Muscle of leg (tissue), 3 donors: ENCODE measurements at regions not wholly inside any gene's neighbourhood (a gene's known extent, or its start where the extent isn't known, plus 50 kb on each side); places are given as distances from the start of the nearest gene placed in this dataset.

Source experiments
- DNase-seq: peaks from one replicate; pipeline ENCODE4 v3.0.0; 2013
- H3K27ac ChIP-seq: one replicate; pipeline ENCODE4 v1.5.1; 2013; ENCODE audit warnings: mild to moderate bottlenecking, low read length, control low read depth
- H3K27me3 ChIP-seq: one replicate; pipeline ENCODE4 v1.6.1; 2013; ENCODE audit warnings: low read length; ENCODE audit not compliant: control insufficient read depth, insufficient read depth
- H3K36me3 ChIP-seq: one replicate; pipeline ENCODE4 v1.6.1; 2013; ENCODE audit warnings: low read length; ENCODE audit not compliant: control insufficient read depth, insufficient read depth
- H3K4me1 ChIP-seq: one replicate; pipeline ENCODE4 v1.6.1; 2013; ENCODE audit warnings: low read length; ENCODE audit not compliant: control insufficient read depth, insufficient read depth
- H3K4me3 ChIP-seq: one replicate; pipeline ENCODE4 v1.5.1; 2013; ENCODE audit warnings: low read length, control low read depth
- H3K9me3 ChIP-seq: replicated peaks from 2 replicates; pipeline ENCODE4 v1.6.1; 2013; ENCODE audit warnings: low read depth, low read length; ENCODE audit not compliant: control insufficient read depth
- WGBS: methylation state at CpG from one replicate; pipeline ENCODE4 v1.1.5; 2013; ENCODE audit warnings: missing lambda C conversion rate; ENCODE audit not compliant: insufficient coverage; 5-methylcytosine and 5-hydroxymethylcytosine counted together

DNA sequence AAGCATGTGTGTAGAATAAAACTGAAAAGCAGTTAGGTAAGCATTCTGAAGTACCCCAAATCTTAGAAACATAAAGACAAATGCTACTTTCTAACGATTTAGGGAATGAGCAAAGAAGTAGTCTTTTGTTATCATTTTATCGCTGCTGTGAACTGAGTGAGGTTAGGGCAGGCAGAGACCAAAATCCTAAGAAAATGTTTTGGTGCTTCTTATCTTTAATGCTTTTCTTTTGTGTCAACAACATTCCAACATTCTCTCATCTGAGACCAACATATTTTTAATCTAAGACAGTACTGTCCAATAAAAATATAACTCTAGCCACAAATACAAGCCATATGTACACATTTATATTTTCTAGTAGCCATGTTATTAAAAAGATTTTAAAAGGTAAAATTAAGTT, 789.4 kb upstream of the PIK3C3 start:
- Histone ChIP-seq H3K36me3 (no peaks in the 10 kb centered on the region), H3K4me3 (no peak overlapping the region), H3K27me3 (no peaks in the 10 kb centered on the region), H3K9me3 (no peaks in the 10 kb centered on the region), H3K27ac (no peak overlapping the region), H3K4me1 (no peaks in the 10 kb centered on the region)
- no CpG with 5 or more reads among the region's 2 CpGs for WGBS
- no peak for DNase-seq

DNA sequence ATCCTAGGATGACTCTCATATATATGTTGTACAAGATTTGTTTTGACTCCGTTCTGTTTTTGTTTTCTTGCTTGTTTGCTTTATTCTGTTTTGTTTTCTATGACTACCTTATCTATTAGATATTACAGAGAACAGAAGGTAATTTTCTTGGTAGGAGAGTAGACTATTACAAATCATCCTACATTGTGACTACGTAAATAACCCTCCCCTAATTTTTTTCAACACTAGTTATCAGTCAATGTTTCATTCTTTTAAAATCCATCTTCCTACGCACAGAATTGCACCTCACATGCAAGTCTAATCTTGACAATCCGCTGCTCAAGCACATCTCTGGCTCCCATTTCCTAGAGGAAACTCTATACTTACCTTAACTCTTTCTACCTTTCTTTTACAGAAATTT, 792.3 kb upstream of the PIK3C3 start:
- DNase-seq, result no peak
- Histone ChIP-seq H3K9me3 (no peaks in the 10 kb centered on the region), H3K36me3 (no peaks in the 10 kb centered on the region), H3K4me3 (no peak overlapping the region), H3K27me3 (no peaks in the 10 kb centered on the region), H3K27ac (no peak overlapping the region), H3K4me1 (no peaks in the 10 kb centered on the region)
- WGBS, result 68% methylated on average over 3 of the region's 4 CpGs

DNA sequence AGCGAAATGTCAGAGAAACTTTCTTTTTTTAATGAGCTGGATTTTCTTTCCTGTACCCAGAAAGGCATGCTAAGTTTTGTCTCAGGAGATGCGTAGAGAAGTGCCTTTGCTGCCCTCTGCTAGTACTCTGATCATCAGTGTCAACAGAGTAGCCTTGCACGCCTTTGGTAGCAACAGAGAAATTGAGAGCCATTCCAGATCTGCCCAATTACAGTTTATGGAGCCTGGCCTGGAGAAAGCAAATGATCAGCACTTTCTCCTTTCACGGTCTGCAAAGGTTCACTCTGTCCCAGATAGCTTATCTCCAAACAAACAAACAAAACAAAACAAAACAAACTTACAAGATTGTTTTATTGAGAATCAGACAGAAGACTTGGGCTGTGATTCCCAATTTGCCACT, 792.8 kb upstream of the PIK3C3 start:
- WGBS, result 51% methylated on average over 4 of the region's 4 CpGs
- no peak overlapping the region for H3K4me3 ChIP-seq

DNA sequence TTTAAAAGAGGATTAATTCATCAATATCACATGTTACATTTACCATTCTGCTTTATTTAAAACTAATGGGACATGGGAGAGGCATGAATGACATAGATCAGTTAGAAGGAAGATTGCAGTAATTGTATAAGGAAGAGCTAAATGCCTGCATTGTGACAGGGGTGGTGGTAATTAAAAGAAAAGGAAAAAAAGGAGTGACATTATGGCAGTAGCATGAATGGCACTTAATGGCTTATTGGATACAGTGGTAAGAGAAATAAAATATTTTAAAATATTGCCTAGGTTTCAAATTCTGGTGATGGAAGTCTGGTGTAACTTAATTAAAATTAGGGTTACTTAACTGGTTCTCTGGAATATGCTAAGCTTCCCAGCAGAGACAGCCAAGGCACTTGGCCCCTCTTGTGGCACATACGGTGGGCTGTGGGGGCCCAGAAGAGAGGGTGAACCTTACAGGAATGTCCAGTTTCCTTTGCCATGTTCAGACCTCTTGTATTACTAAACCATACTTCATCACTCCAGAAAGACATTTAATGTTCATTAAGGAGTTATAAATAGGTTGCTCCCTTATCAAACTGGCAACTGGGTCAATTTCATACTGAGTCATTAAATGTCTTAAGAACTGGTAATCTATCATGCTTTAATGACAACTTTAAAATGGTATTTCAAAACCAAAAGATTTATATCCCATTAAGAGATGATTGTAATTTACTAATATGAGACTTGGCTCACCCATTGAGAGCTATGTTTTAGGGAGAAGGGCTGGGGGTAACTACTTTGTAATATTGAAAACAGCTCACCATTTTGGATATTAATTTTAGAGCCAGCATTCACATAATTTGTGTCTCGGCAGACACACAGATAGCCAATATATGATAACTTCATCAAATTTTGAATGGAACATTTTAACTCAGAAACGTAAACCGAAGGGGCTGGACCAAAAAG, 798.9 kb upstream of the PIK3C3 start:
- no peak overlapping the region for H3K27ac ChIP-seq
- H3K27me3 ChIP-seq, result no peaks in the 10 kb centered on the region
- no CpG with 5 or more reads among the region's 4 CpGs for WGBS
- no peak for DNase-seq
- no peak overlapping the region for H3K4me3 ChIP-seq
- H3K4me1 ChIP-seq, result no peaks in the 10 kb centered on the region
- no peaks in the 10 kb centered on the region for H3K9me3 ChIP-seq
- H3K36me3 ChIP-seq, result no peaks in the 10 kb centered on the region

More for the DNA sequence above, 792.8 kb upstream of the PIK3C3 start:
- Histone ChIP-seq H3K36me3 (no peaks in the 10 kb centered on the region), H3K4me1 (no peaks in the 10 kb centered on the region), H3K27me3 (no peaks in the 10 kb centered on the region), H3K27ac (no peak overlapping the region), H3K9me3 (no peaks in the 10 kb centered on the region)
- DNase-seq, result no peak

DNA sequence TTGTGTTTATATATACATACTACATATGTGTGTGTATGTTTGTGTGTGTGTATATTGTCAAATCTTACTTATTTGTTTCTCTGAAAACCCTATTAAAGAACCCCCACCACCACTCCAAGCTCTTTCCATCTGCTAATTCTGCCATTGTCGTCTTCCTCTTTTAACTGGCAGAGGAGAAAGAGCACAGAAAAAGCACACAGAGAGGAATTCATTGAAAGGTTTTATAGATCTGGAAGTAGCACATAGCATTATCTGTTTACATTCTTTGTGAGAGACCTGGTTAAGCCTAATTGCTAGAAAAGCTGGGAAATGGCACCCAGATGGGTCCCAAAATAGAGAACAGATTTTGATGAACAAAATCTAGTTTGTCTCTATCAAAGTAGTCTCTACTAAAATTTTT, 800.0 kb upstream of the PIK3C3 start:
- WGBS, result no CpG with 5 or more reads among the region's 1 CpG
- H3K4me3 ChIP-seq, result no peak overlapping the region
- H3K27ac ChIP-seq, result no peak overlapping the region
- DNase-seq, result no peak
- no peaks in the 10 kb centered on the region for H3K9me3 ChIP-seq
- H3K27me3 ChIP-seq, result no peaks in the 10 kb centered on the region
- no peaks in the 10 kb centered on the region for H3K4me1 ChIP-seq
- no peaks in the 10 kb centered on the region for H3K36me3 ChIP-seq

DNA sequence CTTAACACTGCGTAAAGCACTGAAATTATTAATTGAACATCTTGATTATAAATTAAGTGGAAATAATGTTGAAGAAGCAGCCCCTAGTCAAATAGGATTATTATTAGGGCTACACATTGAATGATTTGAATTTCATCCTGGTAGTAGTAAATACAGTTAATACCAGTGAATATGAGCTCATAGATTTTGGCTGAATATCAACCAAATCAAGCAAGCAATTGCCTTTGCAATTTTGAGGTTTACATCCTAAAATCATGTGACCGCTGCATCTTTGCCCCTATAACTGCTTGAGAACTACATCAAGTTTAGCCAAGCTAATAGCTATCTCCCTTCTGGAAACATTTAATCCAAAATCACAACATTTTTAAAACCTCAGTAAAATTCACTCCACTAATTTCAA, 801.2 kb upstream of the PIK3C3 start:
- Histone ChIP-seq H3K27me3 (no peaks in the 10 kb centered on the region), H3K4me3 (no peak overlapping the region), H3K4me1 (no peaks in the 10 kb centered on the region), H3K27ac (no peak overlapping the region), H3K36me3 (no peaks in the 10 kb centered on the region), H3K9me3 (no peaks in the 10 kb centered on the region)
- DNase-seq, result no peak
- 80% methylated on average over 1 of the region's 2 CpGs for WGBS

DNA sequence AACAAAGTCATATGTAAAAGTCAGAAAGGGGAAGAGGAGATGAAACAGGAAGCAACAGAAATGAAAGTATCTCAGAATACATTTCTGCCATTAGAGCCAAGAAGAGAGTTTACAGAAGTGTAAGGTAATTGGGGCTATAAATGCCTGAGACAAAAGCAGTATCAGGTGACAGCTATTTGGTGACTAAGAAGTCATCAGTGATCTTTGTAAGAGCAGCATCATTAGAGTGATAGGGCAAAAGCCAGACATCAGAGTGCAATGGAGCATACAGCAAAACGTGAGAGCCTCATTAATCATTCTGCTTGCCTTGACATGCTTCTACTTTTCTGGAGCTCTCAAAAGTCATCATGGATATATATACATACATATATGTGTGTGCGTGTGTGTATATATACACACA, 804.7 kb upstream of the PIK3C3 start:
- no CpG with 5 or more reads among the region's 2 CpGs for WGBS
- Histone ChIP-seq H3K27me3 (no peaks in the 10 kb centered on the region), H3K4me1 (no peaks in the 10 kb centered on the region), H3K36me3 (no peaks in the 10 kb centered on the region), H3K9me3 (no peaks in the 10 kb centered on the region), H3K27ac (no peak overlapping the region), H3K4me3 (no peak overlapping the region)
- no peak for DNase-seq

DNA sequence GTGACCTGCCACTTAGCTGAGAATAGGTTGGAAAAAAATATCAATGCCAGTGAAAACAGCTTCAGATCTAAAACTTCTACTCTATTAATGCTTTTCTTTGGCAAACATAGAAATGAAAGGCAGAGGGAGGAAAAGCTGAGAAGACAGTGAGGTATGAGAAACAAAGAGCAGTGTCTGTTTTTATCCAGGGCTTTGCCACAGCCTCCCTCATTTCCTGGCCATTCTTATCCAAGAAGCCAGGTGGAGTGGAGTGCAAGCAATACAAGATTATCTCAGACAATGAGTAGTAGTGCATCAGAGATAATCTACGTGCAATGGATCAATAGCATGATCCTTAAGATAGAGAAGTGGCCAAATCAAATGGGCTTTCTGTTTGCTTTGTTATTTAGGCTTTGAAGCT, 808.7 kb upstream of the PIK3C3 start:
- no peaks in the 10 kb centered on the region for H3K36me3 ChIP-seq
- no peaks in the 10 kb centered on the region for H3K27me3 ChIP-seq
- H3K9me3 ChIP-seq, result no peaks in the 10 kb centered on the region
- WGBS, result 83% methylated on average over 1 of the region's 1 CpG
- H3K27ac ChIP-seq, result no peak overlapping the region
- DNase-seq, result peak; percentile 23
- H3K4me1 ChIP-seq, result no peaks in the 10 kb centered on the region
- no peak overlapping the region for H3K4me3 ChIP-seq

DNA sequence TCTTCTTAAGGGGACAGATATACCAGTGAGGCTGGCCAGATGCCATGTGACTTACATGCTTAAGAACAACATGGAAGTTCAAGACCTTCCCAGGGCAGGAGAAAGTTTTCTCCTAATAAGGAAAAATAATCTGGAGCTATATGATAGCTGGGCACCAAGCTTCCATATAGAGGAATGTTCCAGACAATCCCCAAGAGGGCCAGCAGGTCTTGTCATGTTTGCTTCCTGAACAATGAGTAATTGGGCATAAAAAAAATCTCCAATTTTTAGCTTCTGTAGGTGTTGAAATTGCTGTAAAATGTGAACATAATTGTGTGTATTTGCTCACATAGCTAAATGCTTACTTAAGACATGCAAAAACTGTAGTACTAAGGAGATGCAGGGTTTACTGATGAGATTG, 809.5 kb upstream of the PIK3C3 start:
- H3K4me3 ChIP-seq, result no peak overlapping the region
- DNase-seq, result no peak

DNA sequence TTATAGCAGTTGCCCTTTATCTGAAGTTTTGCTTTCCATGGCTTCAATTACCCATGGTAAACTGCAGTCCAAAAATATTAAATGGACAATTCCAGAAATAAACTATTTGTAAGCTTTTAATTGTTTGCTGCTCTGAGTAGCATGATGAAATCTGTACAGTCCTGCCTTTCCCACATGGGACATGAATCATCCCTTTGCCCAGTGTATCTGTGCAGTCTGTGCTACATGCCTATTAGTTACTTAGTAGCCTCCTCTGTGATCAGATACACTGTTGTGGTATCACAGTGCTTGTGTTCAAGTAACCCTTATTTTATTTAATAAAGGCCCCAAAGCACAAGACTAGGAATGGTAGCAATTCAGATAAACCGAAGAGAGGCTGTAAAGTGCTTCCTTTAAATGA, 810.6 kb upstream of the PIK3C3 start:
- WGBS, result no CpG with 5 or more reads among the region's 1 CpG
- no peaks in the 10 kb centered on the region for H3K27me3 ChIP-seq
- H3K36me3 ChIP-seq, result no peaks in the 10 kb centered on the region
- no peak for DNase-seq
- no peaks in the 10 kb centered on the region for H3K9me3 ChIP-seq
- H3K27ac ChIP-seq, result no peak overlapping the region
- H3K4me3 ChIP-seq, result no peak overlapping the region
- H3K4me1 ChIP-seq, result no peaks in the 10 kb centered on the region

More for the DNA sequence above, 809.5 kb upstream of the PIK3C3 start:
- H3K27ac ChIP-seq, result no peak overlapping the region
- no peaks in the 10 kb centered on the region for H3K36me3 ChIP-seq
- no peaks in the 10 kb centered on the region for H3K9me3 ChIP-seq
- H3K4me1 ChIP-seq, result no peaks in the 10 kb centered on the region
- H3K27me3 ChIP-seq, result no peaks in the 10 kb centered on the region

DNA sequence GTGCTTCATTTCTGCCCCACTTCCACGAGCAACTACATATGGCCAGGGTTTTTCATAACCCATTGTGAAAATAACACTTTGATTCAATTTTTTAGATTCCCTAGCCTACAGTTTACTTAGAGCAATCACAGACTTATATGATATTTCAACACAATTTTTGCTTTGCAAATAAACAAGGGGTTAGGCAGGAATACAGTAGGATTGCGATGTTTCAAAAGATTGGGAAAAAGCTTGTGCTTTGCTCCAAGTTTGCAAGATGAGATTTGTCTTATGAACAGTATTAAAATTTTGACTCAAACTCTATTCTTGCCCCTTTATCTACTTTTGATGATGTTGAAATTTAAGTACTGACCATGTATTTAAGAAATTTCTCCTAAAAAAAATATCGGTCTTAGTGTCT, 814.5 kb upstream of the PIK3C3 start:
- no peaks in the 10 kb centered on the region for H3K9me3 ChIP-seq
- no peak overlapping the region for H3K4me3 ChIP-seq
- whole genome bisulfite sequencing, result 80% methylated on average over 1 of the region's 3 CpGs
- DNase-seq, result no peak
- no peaks in the 10 kb centered on the region for H3K4me1 ChIP-seq
- H3K27ac ChIP-seq, result no peak overlapping the region
- no peaks in the 10 kb centered on the region for H3K36me3 ChIP-seq
- H3K27me3 ChIP-seq, result no peaks in the 10 kb centered on the region
